ENCODE measurements at regions not wholly inside any gene's neighbourhood (a gene's known extent, or its start where the extent isn't known, plus 50 kb on each side); places are given as distances from the start of the nearest gene placed in this dataset.

- TF ChIP-seq ZBTB40 (IDR thresholded peaks at IDR 0.05) (no peak), ZBTB40 (CRISPR knock-in tag; IDR thresholded peaks at IDR 0.05) (0 out of 2 replicates have a peak, but pooled peaks have one; percentile 26), ZNF780A (CRISPR knock-in tag; IDR thresholded peaks at IDR 0.05) (no peak), PHF8 (CRISPR knock-in tag; IDR thresholded peaks at IDR 0.05) (peak; percentile 71), SCMH1 (CRISPR knock-in tag; IDR thresholded peaks at IDR 0.05; ENCODE audit: borderline replicate concordance) (no peak), ZNF292 (CRISPR knock-in tag; IDR thresholded peaks at IDR 0.05; ENCODE audit: borderline replicate concordance, low read depth) (no peak), ZNF317 (CRISPR knock-in tag; IDR thresholded peaks at IDR 0.05) (0 out of 2 replicates have a peak, but pooled peaks have one; percentile 41), CREB3 (CRISPR knock-in tag; IDR thresholded peaks at IDR 0.05) (no peak), YEATS2 (CRISPR knock-in tag; IDR thresholded peaks at IDR 0.05; ENCODE audit: borderline replicate concordance) (peak; percentile 57; the same call in 1 of the 2 replicates), TBX2 (CRISPR knock-in tag; IDR thresholded peaks at IDR 0.05; ENCODE audit: borderline replicate concordance) (0 out of 2 replicates have a peak, but pooled peaks have one; percentile 24), ZC3H4 (CRISPR knock-in tag; IDR thresholded peaks at IDR 0.05; ENCODE audit: borderline replicate concordance) (no peak), ZFY (CRISPR knock-in tag; IDR thresholded peaks at IDR 0.05) (peak; percentile 84)
- TF ChIP-seq, protein P1, sequence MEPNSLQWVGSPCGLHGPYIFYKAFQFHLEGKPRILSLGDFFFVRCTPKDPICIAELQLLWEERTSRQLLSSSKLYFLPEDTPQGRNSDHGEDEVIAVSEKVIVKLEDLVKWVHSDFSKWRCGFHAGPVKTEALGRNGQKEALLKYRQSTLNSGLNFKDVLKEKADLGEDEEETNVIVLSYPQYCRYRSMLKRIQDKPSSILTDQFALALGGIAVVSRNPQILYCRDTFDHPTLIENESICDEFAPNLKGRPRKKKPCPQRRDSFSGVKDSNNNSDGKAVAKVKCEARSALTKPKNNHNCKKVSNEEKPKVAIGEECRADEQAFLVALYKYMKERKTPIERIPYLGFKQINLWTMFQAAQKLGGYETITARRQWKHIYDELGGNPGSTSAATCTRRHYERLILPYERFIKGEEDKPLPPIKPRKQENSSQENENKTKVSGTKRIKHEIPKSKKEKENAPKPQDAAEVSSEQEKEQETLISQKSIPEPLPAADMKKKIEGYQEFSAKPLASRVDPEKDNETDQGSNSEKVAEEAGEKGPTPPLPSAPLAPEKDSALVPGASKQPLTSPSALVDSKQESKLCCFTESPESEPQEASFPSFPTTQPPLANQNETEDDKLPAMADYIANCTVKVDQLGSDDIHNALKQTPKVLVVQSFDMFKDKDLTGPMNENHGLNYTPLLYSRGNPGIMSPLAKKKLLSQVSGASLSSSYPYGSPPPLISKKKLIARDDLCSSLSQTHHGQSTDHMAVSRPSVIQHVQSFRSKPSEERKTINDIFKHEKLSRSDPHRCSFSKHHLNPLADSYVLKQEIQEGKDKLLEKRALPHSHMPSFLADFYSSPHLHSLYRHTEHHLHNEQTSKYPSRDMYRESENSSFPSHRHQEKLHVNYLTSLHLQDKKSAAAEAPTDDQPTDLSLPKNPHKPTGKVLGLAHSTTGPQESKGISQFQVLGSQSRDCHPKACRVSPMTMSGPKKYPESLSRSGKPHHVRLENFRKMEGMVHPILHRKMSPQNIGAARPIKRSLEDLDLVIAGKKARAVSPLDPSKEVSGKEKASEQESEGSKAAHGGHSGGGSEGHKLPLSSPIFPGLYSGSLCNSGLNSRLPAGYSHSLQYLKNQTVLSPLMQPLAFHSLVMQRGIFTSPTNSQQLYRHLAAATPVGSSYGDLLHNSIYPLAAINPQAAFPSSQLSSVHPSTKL (CRISPR knock-in tag; IDR thresholded peaks at IDR 0.05) = peak; percentile 35; the same call in 1 of the 2 replicates
- TF ChIP-seq, protein P2, sequence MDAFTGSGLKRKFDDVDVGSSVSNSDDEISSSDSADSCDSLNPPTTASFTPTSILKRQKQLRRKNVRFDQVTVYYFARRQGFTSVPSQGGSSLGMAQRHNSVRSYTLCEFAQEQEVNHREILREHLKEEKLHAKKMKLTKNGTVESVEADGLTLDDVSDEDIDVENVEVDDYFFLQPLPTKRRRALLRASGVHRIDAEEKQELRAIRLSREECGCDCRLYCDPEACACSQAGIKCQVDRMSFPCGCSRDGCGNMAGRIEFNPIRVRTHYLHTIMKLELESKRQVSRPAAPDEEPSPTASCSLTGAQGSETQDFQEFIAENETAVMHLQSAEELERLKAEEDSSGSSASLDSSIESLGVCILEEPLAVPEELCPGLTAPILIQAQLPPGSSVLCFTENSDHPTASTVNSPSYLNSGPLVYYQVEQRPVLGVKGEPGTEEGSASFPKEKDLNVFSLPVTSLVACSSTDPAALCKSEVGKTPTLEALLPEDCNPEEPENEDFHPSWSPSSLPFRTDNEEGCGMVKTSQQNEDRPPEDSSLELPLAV (CRISPR knock-in tag; conservative IDR thresholded peaks at IDR 0.05; ENCODE audit: low read depth) = no peak
Observed at GRCh38 chrX:63560601-63561218, 209.6 kb upstream of the SPIN4 start (continued).

Data from HepG2 (cell line).